Upper lobe of right lung (tissue), 1 donor: ENCODE measurements at regions not wholly inside any gene's neighbourhood (a gene's known extent, or its start where the extent isn't known, plus 50 kb on each side); places are given as distances from the start of the nearest gene placed in this dataset.

Source experiments
- ATAC-seq: fragments of 200-7000 bp; cut with Tn5 transposase; one replicate; pipeline ENCODE4 v1.9.1; 2020; ENCODE audit warnings: mild to moderate bottlenecking, moderate library complexity
- DNase-seq: peaks from one replicate; pipeline ENCODE4 v3.0.0-alpha.2; 2020
- H3K27ac ChIP-seq: fragments of 200-600 bp; one replicate; pipeline ENCODE4 v1.8.0; 2022
- H3K27me3 ChIP-seq: fragments of 200-600 bp; one replicate; pipeline ENCODE4 v1.8.0; 2022; ENCODE audit warnings: mild to moderate bottlenecking
- H3K36me3 ChIP-seq: fragments of 200-600 bp; one replicate; pipeline ENCODE4 v1.8.0; 2022
- H3K4me1 ChIP-seq: fragments of 200-600 bp; one replicate; pipeline ENCODE4 v1.8.0; 2022
- H3K4me3 ChIP-seq: fragments of 200-600 bp; one replicate; pipeline ENCODE4 v1.8.0; 2022; ENCODE audit warnings: mild to moderate bottlenecking
- H3K9me3 ChIP-seq: fragments of 200-600 bp; one replicate; pipeline ENCODE4 v1.8.0; 2022
- CTCF ChIP-seq: fragments of 200-600 bp; IDR thresholded peaks from one replicate; pipeline ENCODE4 v1.8.0; 2022; ENCODE audit warnings: antibody characterized with exemption
- intact Hi-C: fragments of 100-400 bp; cut with DNase I; formaldehyde crosslinking; loops from one replicate; pipeline ENCODE4 v1.11.0; 2022
- donor health status: DM: no; HTN: yes; CAD: no; lungs with severe emphysema.

GRCh38 chr5:23579566-23579965 is 72.2 kb downstream of the PRDM9 start:
- intact Hi-C loops = no loop called here
- H3K36me3 ChIP-seq = no peaks in the 10 kb centered on the region
- H3K4me3 ChIP-seq = no peak overlapping the region
- no peaks in the 10 kb centered on the region for H3K9me3 ChIP-seq
- H3K4me1 ChIP-seq = no peaks in the 10 kb centered on the region
- no peak overlapping the region for H3K27ac ChIP-seq
- DNase-seq = no peak
- no peak for TF ChIP-seq CTCF
- ATAC-seq = no peak
- no peaks in the 10 kb centered on the region for H3K27me3 ChIP-seq

- no peak overlapping the region for H3K27ac ChIP-seq
- DNase-seq (no peak), ATAC-seq (no peak)
- H3K4me1 ChIP-seq = no peaks in the 10 kb centered on the region
- intact Hi-C loops = no loop called here
- H3K4me3 ChIP-seq = no peak overlapping the region
- H3K27me3 ChIP-seq = no peaks in the 10 kb centered on the region
- TF ChIP-seq CTCF = no peak
- H3K9me3 ChIP-seq = no peaks in the 10 kb centered on the region
- H3K36me3 ChIP-seq = no peaks in the 10 kb centered on the region
These were observed 75.7 kb downstream of the PRDM9 start for GRCh38 chr5:23583081-23583480.

- no peaks in the 10 kb centered on the region for H3K36me3 ChIP-seq
- TF ChIP-seq CTCF = no peak
- no peak for DNase-seq
- no peak for ATAC-seq
- no peaks in the 10 kb centered on the region for H3K4me1 ChIP-seq
- H3K4me3 ChIP-seq = no peak overlapping the region
- H3K27me3 ChIP-seq = no peaks in the 10 kb centered on the region
- no peaks in the 10 kb centered on the region for H3K9me3 ChIP-seq
- intact Hi-C loops = no loop called here
- H3K27ac ChIP-seq = no peak overlapping the region
These were observed 81.5 kb downstream of the PRDM9 start for GRCh38 chr5:23588841-23589326.

- H3K4me1 ChIP-seq = no peaks in the 10 kb centered on the region
- no peaks in the 10 kb centered on the region for H3K27me3 ChIP-seq
- intact Hi-C loops = no loop called here
- no peak for TF ChIP-seq CTCF
- H3K9me3 ChIP-seq = no peaks in the 10 kb centered on the region
- ATAC-seq (no peak), DNase-seq (no peak)
- no peak overlapping the region for H3K4me3 ChIP-seq
- no peaks in the 10 kb centered on the region for H3K36me3 ChIP-seq
- no peak overlapping the region for H3K27ac ChIP-seq
These were observed 83.8 kb downstream of the PRDM9 start for GRCh38 chr5:23591250-23591649.

- Histone ChIP-seq H3K9me3 (no peaks in the 10 kb centered on the region), H3K27ac (no peak overlapping the region), H3K27me3 (no peaks in the 10 kb centered on the region), H3K4me1 (no peaks in the 10 kb centered on the region), H3K36me3 (no peaks in the 10 kb centered on the region), H3K4me3 (no peak overlapping the region)
- no peak for ATAC-seq
- no peak for TF ChIP-seq CTCF
- no peak for DNase-seq
- intact Hi-C loops = no loop called here
These were observed 99.5 kb downstream of the PRDM9 start for GRCh38 chr5:23606927-23607326.

- H3K27ac ChIP-seq = no peak overlapping the region
- DNase-seq (no peak), ATAC-seq (no peak)
- no peaks in the 10 kb centered on the region for H3K4me1 ChIP-seq
- no peaks in the 10 kb centered on the region for H3K36me3 ChIP-seq
- no peak overlapping the region for H3K4me3 ChIP-seq
- intact Hi-C loops = no loop called here
- H3K27me3 ChIP-seq = no peaks in the 10 kb centered on the region
- no peaks in the 10 kb centered on the region for H3K9me3 ChIP-seq
- no peak for TF ChIP-seq CTCF
These were observed 105.3 kb downstream of the PRDM9 start for GRCh38 chr5:23612701-23613100.
